Astrocyte of the cerebellum (primary cell): ENCODE measurements at regions not wholly inside any gene's neighbourhood (a gene's known extent, or its start where the extent isn't known, plus 50 kb on each side); places are given as distances from the start of the nearest gene placed in this dataset.
"Not testable (repeated sequence)": the region's sequence is repeated elsewhere in the genome, so short reads cannot be mapped to it uniquely, and the experiment has no call there.

Source experiments
- DNase-seq: peaks from one replicate; pipeline ENCODE4 v3.0.0-alpha.2; 2011; ENCODE audit warnings: low read depth
- H3K4me3 ChIP-seq: 2 replicates; pipeline ENCODE4 v1.5.1; 2011; ENCODE audit warnings: mild to moderate bottlenecking, low read depth, low read length, moderate library complexity
- CTCF ChIP-seq: IDR thresholded peaks from 2 replicates; pipeline ENCODE4 v1.5.1; 2012; ENCODE audit warnings: low read length, low read depth, moderate library complexity, mild to moderate bottlenecking; ENCODE audit errors: missing control alignments
- in situ Hi-C: cut with HindIII; loops from 2 replicates; pipeline ENCODE4 v1.10.0; 2017; ENCODE audit warnings: low sequenced_read_pairs

DNA sequence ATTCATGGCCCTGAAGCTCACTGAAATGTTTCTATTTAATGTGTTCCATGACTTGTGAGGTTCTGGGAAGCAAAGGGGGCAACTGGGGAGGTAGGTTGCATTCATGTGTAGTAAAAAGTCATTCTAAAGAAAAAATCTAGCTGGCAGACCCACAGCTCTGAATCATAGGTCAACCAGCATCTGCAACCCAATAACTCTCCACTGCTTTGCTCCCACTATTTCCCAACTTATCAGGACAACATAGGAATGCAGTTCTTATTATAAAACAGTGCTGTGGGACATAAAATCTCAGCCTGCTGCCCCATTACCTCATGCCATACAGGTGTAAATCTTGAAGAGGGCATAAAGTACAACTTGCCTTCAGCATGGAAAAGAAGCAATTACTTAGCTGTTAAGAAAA, 576.1 kb upstream of the PTBP2 start:
- TF ChIP-seq CTCF, result no peak
- in situ Hi-C loops, result no loop called here
- H3K4me3 ChIP-seq, result no peak overlapping the region
- DNase-seq, result no peak

- in situ Hi-C loops, DNase-seq: not testable (repeated sequence)
Observed at GRCh38 chr1:96152957-96153356, 568.6 kb upstream of the PTBP2 start.

DNA sequence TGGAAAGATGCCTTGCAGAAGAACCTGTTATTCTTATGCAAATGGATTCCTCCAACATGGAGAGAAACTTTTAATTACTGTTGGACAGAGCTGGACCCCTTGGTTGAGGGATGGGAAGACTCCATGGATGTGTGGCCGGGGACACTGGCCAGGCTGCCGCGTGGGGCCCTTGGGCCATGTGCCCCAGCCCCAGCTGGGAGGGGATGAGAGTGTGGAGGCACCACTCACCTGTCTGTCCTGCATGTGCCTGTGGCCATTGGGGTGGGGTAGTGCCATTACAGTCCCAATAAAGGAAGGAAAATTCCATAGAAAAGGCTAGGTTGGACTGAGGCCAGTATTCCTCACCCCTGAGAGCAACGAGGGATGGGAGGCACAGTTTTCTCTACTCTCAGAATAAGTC, 564.5 kb upstream of the PTBP2 start:
- in situ Hi-C loops, result no loop called here
- H3K4me3 ChIP-seq, result no peak overlapping the region
- TF ChIP-seq CTCF, result no peak
- DNase-seq, result no peak

More at GRCh38 chr1:96152957-96153356, 568.6 kb upstream of the PTBP2 start:
- not testable (repeated sequence) for H3K4me3 ChIP-seq

- no peak for TF ChIP-seq CTCF
- no peak overlapping the region for H3K4me3 ChIP-seq
- in situ Hi-C loops, result no loop called here
- no peak for DNase-seq
Observed at GRCh38 chr1:96159379-96159778, 562.2 kb upstream of the PTBP2 start.

GRCh38 chr1:96164053-96164452, 557.5 kb upstream of the PTBP2 start:
- no peak overlapping the region for H3K4me3 ChIP-seq
- no peak for TF ChIP-seq CTCF
- in situ Hi-C loops, result no loop called here
- DNase-seq, result no peak

DNA sequence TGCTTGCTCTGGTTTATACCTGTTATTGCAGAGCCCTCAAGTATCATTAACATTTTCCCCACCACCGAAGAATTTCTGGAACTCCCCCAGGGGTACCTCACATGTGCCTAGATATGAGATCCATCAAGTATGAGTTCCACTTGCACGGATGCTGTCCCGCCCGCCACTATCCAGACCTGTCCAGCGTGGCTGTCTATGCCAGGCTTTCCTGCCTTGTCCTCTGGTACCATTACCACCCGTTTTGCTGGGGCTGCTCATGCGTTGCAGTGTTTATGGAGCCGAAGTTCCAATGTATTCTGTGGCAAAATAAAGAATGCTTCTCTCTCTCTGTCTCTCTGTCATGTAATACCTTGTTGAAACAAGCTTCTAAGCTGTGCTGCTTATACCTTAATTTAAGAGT, 543.5 kb upstream of the PTBP2 start:
- DNase-seq, result no peak
- in situ Hi-C loops, result no loop called here
- no peak overlapping the region for H3K4me3 ChIP-seq
- no peak for TF ChIP-seq CTCF

- H3K4me3 ChIP-seq, result no peak overlapping the region
- TF ChIP-seq CTCF, result no peak
- DNase-seq, result no peak
- in situ Hi-C loops, result no loop called here
Observed at GRCh38 chr1:96183485-96183884, 538.1 kb upstream of the PTBP2 start.
